HL-60 (cell line): ENCODE measurements at regions not wholly inside any gene's neighbourhood (a gene's known extent, or its start where the extent isn't known, plus 50 kb on each side); places are given as distances from the start of the nearest gene placed in this dataset.

Experiments
- DNase-seq, 2 experiments: peaks; one replicate each; pipeline ENCODE4 v3.0.0-alpha.2; 2010 to 2020; ENCODE audit warnings: low read depth in 1 of 2, low spot score in 1 of 2
- H3K27ac ChIP-seq: fragments of 250-450 bp; sonication (Bioruptor Pico); replicated peaks from 2 replicates; pipeline ENCODE4 v1.5.1; 2020; ENCODE audit warnings: mild to moderate bottlenecking, moderate library complexity
- H3K27me3 ChIP-seq: fragments of 250-450 bp; sonication (Bioruptor Pico); 2 replicates; pipeline ENCODE4 v1.5.1; 2021; ENCODE audit warnings: mild to moderate bottlenecking, moderate library complexity; ENCODE audit not compliant: insufficient read depth, poor library complexity, severe bottlenecking
- H3K4me3 ChIP-seq: replicated peaks from 2 replicates; pipeline ENCODE4 v1.5.1; 2011; ENCODE audit warnings: mild to moderate bottlenecking, control low read depth, low read length; ENCODE audit not compliant: insufficient read depth
- GABPA ChIP-seq: IDR thresholded peaks from 2 replicates; pipeline ENCODE4 v1.6.1; 2012; ENCODE audit warnings: low read depth
- POLR2AphosphoS5 ChIP-seq: IDR thresholded peaks from 2 replicates; pipeline ENCODE4 v1.6.1; 2012; ENCODE audit warnings: low read depth
- REST ChIP-seq: IDR thresholded peaks from 2 replicates; pipeline ENCODE4 v1.6.1; 2012; ENCODE audit warnings: low read depth; ENCODE audit not compliant: insufficient replicate concordance
- SPI1 ChIP-seq: IDR thresholded peaks from 2 replicates; pipeline ENCODE4 v1.6.1; 2012; ENCODE audit warnings: low read depth, mild to moderate bottlenecking, borderline replicate concordance
- TF ChIP-seq, protein P1 (sequence below): IDR thresholded peaks from one replicate; pipeline ENCODE4 v1.5.1; 2011; ENCODE audit warnings: low read length, control low read depth, inconsistent platforms; ENCODE audit not compliant: insufficient read depth

GRCh38 chr15:36005542-36005941 lies 459.6 kb upstream of the DPH6 start:
- no peak overlapping the region for H3K4me3 ChIP-seq
- no peak for DNase-seq
- TF ChIP-seq POLR2AphosphoS5 (no peak), REST (no peak), GABPA (no peak)
- H3K27ac ChIP-seq = no peak overlapping the region
- no peaks in the 10 kb centered on the region for H3K27me3 ChIP-seq

DNA sequence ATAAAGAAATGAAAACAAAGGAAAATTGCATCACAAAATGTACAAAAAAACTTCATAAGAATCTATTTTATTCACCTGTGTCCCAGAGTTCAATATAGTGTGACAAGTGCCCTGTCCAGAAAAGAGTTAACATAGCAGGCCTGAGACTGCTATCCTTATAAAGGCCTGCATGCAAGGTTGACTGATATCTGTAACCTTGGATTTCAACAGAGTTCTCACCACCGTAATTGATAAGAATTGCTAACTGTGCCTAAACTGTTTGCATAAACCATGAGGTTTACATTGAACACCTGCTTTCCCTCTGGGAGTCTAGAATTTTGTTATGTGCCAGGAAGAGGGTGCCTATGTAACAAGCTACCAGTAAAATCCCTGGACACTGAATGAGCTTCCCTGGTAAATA lies 461.7 kb upstream of the DPH6 start:
- no peaks in the 10 kb centered on the region for H3K27me3 ChIP-seq
- no peak overlapping the region for H3K4me3 ChIP-seq
- no peak for DNase-seq
- TF ChIP-seq, protein P1, sequence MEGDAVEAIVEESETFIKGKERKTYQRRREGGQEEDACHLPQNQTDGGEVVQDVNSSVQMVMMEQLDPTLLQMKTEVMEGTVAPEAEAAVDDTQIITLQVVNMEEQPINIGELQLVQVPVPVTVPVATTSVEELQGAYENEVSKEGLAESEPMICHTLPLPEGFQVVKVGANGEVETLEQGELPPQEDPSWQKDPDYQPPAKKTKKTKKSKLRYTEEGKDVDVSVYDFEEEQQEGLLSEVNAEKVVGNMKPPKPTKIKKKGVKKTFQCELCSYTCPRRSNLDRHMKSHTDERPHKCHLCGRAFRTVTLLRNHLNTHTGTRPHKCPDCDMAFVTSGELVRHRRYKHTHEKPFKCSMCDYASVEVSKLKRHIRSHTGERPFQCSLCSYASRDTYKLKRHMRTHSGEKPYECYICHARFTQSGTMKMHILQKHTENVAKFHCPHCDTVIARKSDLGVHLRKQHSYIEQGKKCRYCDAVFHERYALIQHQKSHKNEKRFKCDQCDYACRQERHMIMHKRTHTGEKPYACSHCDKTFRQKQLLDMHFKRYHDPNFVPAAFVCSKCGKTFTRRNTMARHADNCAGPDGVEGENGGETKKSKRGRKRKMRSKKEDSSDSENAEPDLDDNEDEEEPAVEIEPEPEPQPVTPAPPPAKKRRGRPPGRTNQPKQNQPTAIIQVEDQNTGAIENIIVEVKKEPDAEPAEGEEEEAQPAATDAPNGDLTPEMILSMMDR = no peak
- TF ChIP-seq REST = no peak
- no peak overlapping the region for H3K27ac ChIP-seq

GRCh38 chr15:36008719-36009118 lies 462.8 kb upstream of the DPH6 start:
- DNase-seq = no peak
- Histone ChIP-seq H3K27me3 (no peaks in the 10 kb centered on the region), H3K4me3 (no peak overlapping the region), H3K27ac (no peak overlapping the region)
- TF ChIP-seq SPI1 (no peak), REST (no peak), GABPA (no peak), POLR2AphosphoS5 (no peak)
- TF ChIP-seq, protein P1 = no peak

GRCh38 chr15:36024031-36024688 lies 478.2 kb upstream of the DPH6 start:
- Histone ChIP-seq H3K27me3 (no peaks in the 10 kb centered on the region), H3K4me3 (no peak overlapping the region), H3K27ac (no peak overlapping the region)
- no peak for TF ChIP-seq GABPA
- TF ChIP-seq POLR2AphosphoS5 = no peak
- DNase-seq = no peak
